SU-DHL-6 (cell line): ENCODE measurements at regions not wholly inside any gene's neighbourhood (a gene's known extent, or its start where the extent isn't known, plus 50 kb on each side); places are given as distances from the start of the nearest gene placed in this dataset.

Source experiments
- H2AFZ ChIP-seq: fragments of 200-600 bp; sonication (generic); 2 replicates; pipeline ENCODE4 v1.6.1; 2014; ENCODE audit warnings: low read depth, mild to moderate bottlenecking, moderate library complexity, mixed read lengths, antibody characterized with exemption, low read length; ENCODE audit not compliant: severe bottlenecking
- H3F3A ChIP-seq: fragments of 200-600 bp; shearing (Covaris generic); 2 replicates; pipeline ENCODE4 v1.6.0; 2016; ENCODE audit warnings: antibody characterized with exemption, mild to moderate bottlenecking; ENCODE audit not compliant: insufficient read depth
- H3K27ac ChIP-seq: fragments of 200-600 bp; sonication (generic); 2 replicates; pipeline ENCODE4 v1.5.1; 2016; ENCODE audit warnings: low read depth, mild to moderate bottlenecking, low read length, moderate library complexity, mixed read lengths
- H3K27me3 ChIP-seq: fragments of 200-600 bp; sonication (generic), shearing (Covaris generic); 2 replicates; pipeline ENCODE4 v1.6.0; 2014; ENCODE audit warnings: mild to moderate bottlenecking, low read length
- H3K36me3 ChIP-seq: fragments of 200-600 bp; sonication (generic); 2 replicates; pipeline ENCODE4 v1.6.1; 2014; ENCODE audit warnings: mild to moderate bottlenecking, low read length, mixed read lengths
- H3K4me2 ChIP-seq: fragments of 300-600, 200-600 bp; shearing (Covaris generic), sonication (generic); 2 replicates; pipeline ENCODE4 v1.6.0; 2014; ENCODE audit warnings: low read length, low read depth, mild to moderate bottlenecking; ENCODE audit not compliant: poor library complexity, severe bottlenecking
- H3K4me3 ChIP-seq: fragments of 200-600 bp; sonication (generic); 2 replicates; pipeline ENCODE4 v1.5.1; 2014; ENCODE audit warnings: antibody characterized with exemption, low read length, mild to moderate bottlenecking, mixed read lengths; ENCODE audit not compliant: insufficient read depth, poor library complexity, severe bottlenecking
- H3K79me2 ChIP-seq: fragments of 200-600 bp; sonication (generic); 2 replicates; pipeline ENCODE4 v1.6.1; 2014; ENCODE audit warnings: mild to moderate bottlenecking, low read length, moderate library complexity; ENCODE audit not compliant: insufficient read depth
- H3K9ac ChIP-seq: fragments of 200-600 bp; sonication (generic); 2 replicates; pipeline ENCODE4 v1.7.0; 2014; ENCODE audit warnings: mild to moderate bottlenecking, low read length
- H3K9me2 ChIP-seq: fragments of 200-600 bp; sonication (generic); replicated peaks from 2 replicates; pipeline ENCODE4 v1.6.1; 2014; ENCODE audit warnings: low read length; ENCODE audit not compliant: insufficient read depth
- H3K9me3 ChIP-seq: fragments of 200-600 bp; sonication (generic); 2 replicates; pipeline ENCODE4 v1.6.1; 2014; ENCODE audit warnings: low read length, mixed read lengths; ENCODE audit not compliant: insufficient read depth
- H4K20me1 ChIP-seq: fragments of 200-600 bp; sonication (generic); 2 replicates; pipeline ENCODE4 v1.6.1; 2014; ENCODE audit warnings: low read depth, mild to moderate bottlenecking, antibody characterized with exemption, low read length, moderate library complexity, mixed read lengths
- CTCF ChIP-seq: fragments of 200-600 bp; sonication (generic); IDR thresholded peaks from one replicate; pipeline ENCODE4 v1.5.1; 2017; ENCODE audit warnings: antibody characterized with exemption, mild to moderate bottlenecking, low read length, moderate library complexity; ENCODE audit not compliant: insufficient read depth, poor library complexity, severe bottlenecking
- EZH2phosphoT487 ChIP-seq: fragments of 200-600 bp; sonication (generic), shearing (Covaris generic); conservative IDR thresholded peaks from 2 replicates; pipeline ENCODE4 v1.6.1; 2018; ENCODE audit warnings: mild to moderate bottlenecking, antibody characterized with exemption, low read length, moderate library complexity, mixed read lengths

- H3K9ac ChIP-seq, result no peak overlapping the region
Measured at GRCh38 chr6:30824698-30825097, 59.6 kb upstream of the DDR1 start.

GRCh38 chr6:30823534-30823865 is 60.8 kb upstream of the DDR1 start:
- Histone ChIP-seq H3K36me3 (no peaks in the 10 kb centered on the region), H3K9me2 (no peaks in the 10 kb centered on the region), H4K20me1 (no peaks in the 10 kb centered on the region), H3K4me2 (no peak overlapping the region), H3K27ac (no peak overlapping the region), H3K4me3 (no peak overlapping the region), H3K79me2 (no peaks in the 10 kb centered on the region), H3F3A (no peaks in the 10 kb centered on the region), H3K9me3 (no peaks in the 10 kb centered on the region), H3K9ac (no peak overlapping the region), H3K27me3 (no peaks in the 10 kb centered on the region), H2AFZ (no peak overlapping the region)
- TF ChIP-seq CTCF (no peak), EZH2phosphoT487 (no peak)

More at GRCh38 chr6:30824698-30825097, 59.6 kb upstream of the DDR1 start:
- Histone ChIP-seq H3K9me3 (no peaks in the 10 kb centered on the region), H3K36me3 (no peaks in the 10 kb centered on the region), H2AFZ (no peak overlapping the region), H3K9me2 (no peaks in the 10 kb centered on the region), H3K27me3 (no peaks in the 10 kb centered on the region), H4K20me1 (no peaks in the 10 kb centered on the region), H3K27ac (no peak overlapping the region), H3K79me2 (no peaks in the 10 kb centered on the region), H3K4me3 (no peak overlapping the region), H3K4me2 (no peak overlapping the region), H3F3A (no peaks in the 10 kb centered on the region)
- TF ChIP-seq CTCF, result no peak
- TF ChIP-seq EZH2phosphoT487, result no peak

- Histone ChIP-seq H2AFZ (no peak overlapping the region), H3K36me3 (no peaks in the 10 kb centered on the region), H3K79me2 (no peaks in the 10 kb centered on the region), H3K9me2 (no peaks in the 10 kb centered on the region), H3K9me3 (no peaks in the 10 kb centered on the region), H3K27ac (no peak overlapping the region), H4K20me1 (no peaks in the 10 kb centered on the region), H3K4me2 (no peak overlapping the region), H3K9ac (no peak overlapping the region), H3K4me3 (no peak overlapping the region), H3K27me3 (no peaks in the 10 kb centered on the region), H3F3A (no peaks in the 10 kb centered on the region)
- peak; percentile 81 for TF ChIP-seq CTCF
- no peak for TF ChIP-seq EZH2phosphoT487
Measured at GRCh38 chr6:30821862-30822784, 62.2 kb upstream of the DDR1 start.
